OCI-LY1 (cell line): ENCODE measurements at regions not wholly inside any gene's neighbourhood (a gene's known extent, or its start where the extent isn't known, plus 50 kb on each side); places are given as distances from the start of the nearest gene placed in this dataset.
A peak's percentile ranks its signal among the peaks of the same experiment; 100 is the strongest.

Source experiments
- H2AFZ ChIP-seq: fragments of 200-600 bp; sonication (generic), shearing (Covaris generic); 2 replicates; pipeline ENCODE4 v1.6.0; 2014; ENCODE audit warnings: antibody characterized with exemption, mild to moderate bottlenecking, low read length
- H3F3A ChIP-seq: fragments of 200-600 bp; sonication (generic), shearing (Covaris generic); 2 replicates; pipeline ENCODE4 v1.6.0; 2014; ENCODE audit warnings: mild to moderate bottlenecking, antibody characterized with exemption, low read length, moderate library complexity; ENCODE audit not compliant: insufficient read depth
- H3K27ac ChIP-seq: fragments of 200-600 bp; sonication (generic); 2 replicates; pipeline ENCODE4 v1.5.1; 2014; ENCODE audit warnings: low read length, mixed run types, mild to moderate bottlenecking, low read depth; ENCODE audit not compliant: poor library complexity, severe bottlenecking
- H3K27me3 ChIP-seq: fragments of 200-600 bp; sonication (generic); 2 replicates; pipeline ENCODE4 v1.6.0; 2014; ENCODE audit warnings: antibody characterized with exemption, mild to moderate bottlenecking, low read length, moderate library complexity; ENCODE audit not compliant: insufficient read depth
- H3K36me3 ChIP-seq: fragments of 200-600 bp; sonication (generic); 2 replicates; pipeline ENCODE4 v1.6.1; 2014; ENCODE audit warnings: mild to moderate bottlenecking, antibody characterized with exemption, low read length, moderate library complexity, mixed read lengths; ENCODE audit not compliant: insufficient read depth
- H3K4me1 ChIP-seq: fragments of 200-600 bp; sonication (generic); 2 replicates; pipeline ENCODE4 v1.5.1; 2014; ENCODE audit warnings: mild to moderate bottlenecking, low read length, moderate library complexity; ENCODE audit not compliant: insufficient read depth, severe bottlenecking
- H3K4me2 ChIP-seq: fragments of 200-600 bp; sonication (generic), shearing (Covaris generic); 2 replicates; pipeline ENCODE4 v1.6.1; 2014; ENCODE audit warnings: low read length
- H3K4me3 ChIP-seq: fragments of 200-600 bp; sonication (generic); 2 replicates; pipeline ENCODE4 v1.5.1; 2014; ENCODE audit warnings: low read length, low read depth, mild to moderate bottlenecking, mixed read lengths; ENCODE audit not compliant: poor library complexity, severe bottlenecking
- H3K79me2 ChIP-seq: fragments of 200-600 bp; shearing (Covaris generic); 2 replicates; pipeline ENCODE4 v1.6.1; 2016; ENCODE audit warnings: mixed run types, low read length, mixed read lengths; ENCODE audit not compliant: insufficient read depth
- H3K9ac ChIP-seq: fragments of 200-600 bp; sonication (generic), shearing (Covaris generic); 2 replicates; pipeline ENCODE4 v1.6.1; 2014; ENCODE audit warnings: mild to moderate bottlenecking, low read length, mixed read lengths
- H3K9me2 ChIP-seq: fragments of 200-600 bp; sonication (generic), shearing (Covaris generic); 2 replicates; pipeline ENCODE4 v1.6.1; 2014; ENCODE audit warnings: low read depth, mild to moderate bottlenecking, low read length, mixed read lengths
- H3K9me3 ChIP-seq: fragments of 200-600 bp; shearing (Covaris generic); 2 replicates; pipeline ENCODE4 v1.6.1; 2014; ENCODE audit warnings: low read length, mixed read lengths
- H4K20me1 ChIP-seq: fragments of 200-600 bp; sonication (generic), shearing (Covaris generic); 2 replicates; pipeline ENCODE4 v1.6.0; 2016; ENCODE audit warnings: mild to moderate bottlenecking, low read length; ENCODE audit not compliant: insufficient read depth
- CTCF ChIP-seq: fragments of 200-600 bp; sonication (generic), shearing (Covaris generic); IDR thresholded peaks from 2 replicates; pipeline ENCODE4 v1.5.1; 2017; ENCODE audit warnings: mild to moderate bottlenecking, antibody characterized with exemption, low read length, moderate library complexity, mixed read lengths
- EZH2 ChIP-seq: fragments of 200-600 bp; sonication (generic), shearing (Covaris generic); IDR thresholded peaks from 2 replicates; pipeline ENCODE4 v1.8.0; 2017; ENCODE audit warnings: borderline replicate concordance, mixed run types, mild to moderate bottlenecking, antibody characterized with exemption, low read length, moderate library complexity, mixed read lengths

DNA sequence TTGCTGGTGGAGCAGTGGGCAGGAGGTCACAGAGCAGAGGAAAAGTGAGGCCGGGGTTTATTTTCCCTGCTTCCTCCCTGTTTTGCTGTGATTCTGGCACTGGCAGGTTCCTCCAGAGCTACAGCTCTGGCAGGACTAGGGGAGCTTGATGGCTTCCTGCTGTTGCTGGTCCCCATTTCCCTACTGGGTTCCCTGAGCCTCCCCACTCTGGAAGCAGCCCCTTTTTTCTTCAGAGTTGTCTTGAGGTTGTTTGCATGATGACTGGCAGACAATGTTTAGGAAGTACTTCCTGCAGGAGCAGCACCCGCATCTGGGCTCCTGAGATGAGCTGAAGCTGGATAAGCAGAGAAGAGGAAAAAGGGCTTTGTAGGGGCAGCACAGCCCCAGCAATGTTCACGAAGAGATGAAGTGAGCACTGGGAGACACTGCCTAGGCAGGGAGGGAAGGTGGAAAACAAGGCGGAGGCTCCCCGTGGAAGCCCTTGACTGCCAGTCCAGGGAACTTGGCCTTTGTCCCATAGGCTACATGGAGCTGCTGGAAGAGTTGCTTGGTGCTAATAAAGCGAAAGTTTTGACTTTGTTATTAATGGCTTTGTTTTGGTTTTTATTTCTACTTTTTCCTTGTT lies 126.9 kb downstream of the SLC38A6 start:
- H3K4me2 ChIP-seq = no peak overlapping the region
- no peaks in the 10 kb centered on the region for H3F3A ChIP-seq
- TF ChIP-seq CTCF (no peak), EZH2 (no peak)
- no peak overlapping the region for H3K9ac ChIP-seq
- H3K79me2 ChIP-seq = no peaks in the 10 kb centered on the region
- H3K36me3 ChIP-seq = no peaks in the 10 kb centered on the region; the same call in 1 of the 2 replicates
- H3K9me2 ChIP-seq = no peaks in the 10 kb centered on the region
- no peak overlapping the region for H3K27ac ChIP-seq
- H3K4me1 ChIP-seq = peaks cover 8% of the 10 kb centered on the region
- H3K9me3 ChIP-seq = peaks cover 4% of the 10 kb centered on the region; the same call in 1 of the 2 replicates
- H2AFZ ChIP-seq = no peak overlapping the region
- H4K20me1 ChIP-seq = no peaks in the 10 kb centered on the region
- H3K4me3 ChIP-seq = no peak overlapping the region
- no peaks in the 10 kb centered on the region for H3K27me3 ChIP-seq

- H3K4me3 ChIP-seq = no peak overlapping the region
- no peak overlapping the region for H3K9ac ChIP-seq
Measured at GRCh38 chr14:61106959-61107641, 126.1 kb downstream of the SLC38A6 start.

GRCh38 chr14:61106271-61106958 lies 125.4 kb downstream of the SLC38A6 start:
- H3K27me3 ChIP-seq = no peaks in the 10 kb centered on the region
- H3K79me2 ChIP-seq = no peaks in the 10 kb centered on the region
- H4K20me1 ChIP-seq = no peaks in the 10 kb centered on the region
- H2AFZ ChIP-seq = no peak overlapping the region
- H3K36me3 ChIP-seq = no peaks in the 10 kb centered on the region; the same call in 1 of the 2 replicates
- H3K9me2 ChIP-seq = no peaks in the 10 kb centered on the region
- no peak overlapping the region for H3K4me2 ChIP-seq
- no peak overlapping the region for H3K27ac ChIP-seq
- no peaks in the 10 kb centered on the region for H3F3A ChIP-seq
- peaks cover 4% of the 10 kb centered on the region; the same call in 1 of the 2 replicates for H3K9me3 ChIP-seq
- H3K4me1 ChIP-seq = peaks cover 24% of the 10 kb centered on the region
- no peak overlapping the region for H3K9ac ChIP-seq
- TF ChIP-seq CTCF = peak; percentile 65; the same call in 1 of the 2 replicates
- TF ChIP-seq EZH2 = no peak
- H3K4me3 ChIP-seq = no peak overlapping the region

More at GRCh38 chr14:61106959-61107641, 126.1 kb downstream of the SLC38A6 start:
- peaks cover 17% of the 10 kb centered on the region for H3K4me1 ChIP-seq
- no peak for TF ChIP-seq EZH2
- no peak; the same call in 1 of the 2 replicates for TF ChIP-seq CTCF
- peaks cover 4% of the 10 kb centered on the region; the same call in 1 of the 2 replicates for H3K9me3 ChIP-seq
- no peaks in the 10 kb centered on the region for H3K27me3 ChIP-seq
- no peak overlapping the region for H2AFZ ChIP-seq
- H3K36me3 ChIP-seq = no peaks in the 10 kb centered on the region; the same call in 1 of the 2 replicates
- no peaks in the 10 kb centered on the region for H3K79me2 ChIP-seq
- no peaks in the 10 kb centered on the region for H3F3A ChIP-seq
- H3K4me2 ChIP-seq = no peak overlapping the region
- no peaks in the 10 kb centered on the region for H3K9me2 ChIP-seq
- H3K27ac ChIP-seq = no peak overlapping the region
- H4K20me1 ChIP-seq = no peaks in the 10 kb centered on the region
